CD4-positive, alpha-beta T cell (primary cell): ENCODE measurements at regions not wholly inside any gene's neighbourhood (a gene's known extent, or its start where the extent isn't known, plus 50 kb on each side); places are given as distances from the start of the nearest gene placed in this dataset.

Source experiments
- ATAC-seq: fragments of 200-7000 bp; cut with Tn5 transposase; one replicate; pipeline ENCODE4 v1.10.0; 2022; ENCODE audit warnings: mild to moderate bottlenecking; ENCODE audit not compliant: poor library complexity
- CTCF ChIA-PET: fragments of 350-600 bp; sonication (Branson Sonifier 250); formaldehyde crosslinking; loops from one replicate; lab custom pipeline; 2021; ENCODE audit warnings: antibody characterized with exemption, inconsistent platforms; lab: Charles Lee
- POLR2A ChIA-PET: fragments of 350-600 bp; sonication (Branson Sonifier 250); formaldehyde crosslinking; loops from one replicate; lab custom pipeline; 2021; ENCODE audit warnings: antibody characterized with exemption, inconsistent platforms; lab: Charles Lee
- DNase-seq, 14 experiments: peaks; one replicate each; pipeline ENCODE4 v3.0.0-alpha.2; 2013 to 2020; ENCODE audit warnings: mixed read lengths in 2 of 14
- H3K27ac ChIP-seq, 2 donors: one replicate each; pipeline versions ENCODE4 v1.5.1 to v1.7.0; 2013; ENCODE audit warnings: low read length in 2 of 2, low read depth in 1 of 2, mild to moderate bottlenecking in 1 of 2
- H3K27me3 ChIP-seq, 2 experiments: 1 replicate in 1 of 2; 2 replicates in 1 of 2; pipeline versions ENCODE4 v1.6.1 to v1.7.0; 2013; ENCODE audit warnings: low read length in 2 of 2, control low read depth in 1 of 2, mild to moderate bottlenecking in 1 of 2, moderate library complexity in 1 of 2; ENCODE audit not compliant: insufficient read depth in 2 of 2, control insufficient read depth in 1 of 2
- H3K36me3 ChIP-seq: one replicate; pipeline ENCODE4 v1.6.1; 2013; ENCODE audit warnings: low read length, control low read depth; ENCODE audit not compliant: insufficient read depth
- H3K4me1 ChIP-seq: one replicate; pipeline ENCODE4 v1.6.1; 2013; ENCODE audit warnings: low read length, control low read depth; ENCODE audit not compliant: insufficient read depth
- H3K4me3 ChIP-seq: one replicate; pipeline ENCODE4 v1.5.1; 2013; ENCODE audit warnings: mild to moderate bottlenecking, low read length, moderate library complexity
- H3K9me3 ChIP-seq, 2 experiments: 1 replicate in 1 of 2; 2 replicates in 1 of 2; pipeline versions ENCODE4 v1.6.1 to v1.7.0; 2013; ENCODE audit warnings: low read length in 2 of 2, mild to moderate bottlenecking in 2 of 2, control low read depth in 1 of 2, moderate library complexity in 1 of 2; ENCODE audit not compliant: control insufficient read depth in 1 of 2, insufficient read depth in 1 of 2
- H3K27ac Mint-ChIP-seq: one replicate; pipeline ENCODE4 v1.8.0; 2020; ENCODE audit warnings: mixed read lengths
- H3K27me3 Mint-ChIP-seq: one replicate; pipeline ENCODE4 v1.8.0; 2021; ENCODE audit warnings: mixed read lengths
- H3K36me3 Mint-ChIP-seq: one replicate; pipeline ENCODE4 v1.8.0; 2021; ENCODE audit warnings: low read depth, mixed read lengths
- H3K4me1 Mint-ChIP-seq: one replicate; pipeline ENCODE4 v1.8.0; 2021; ENCODE audit warnings: low read depth, mixed read lengths
- H3K4me3 Mint-ChIP-seq: one replicate; pipeline ENCODE4 v1.8.0; 2020; ENCODE audit warnings: mild to moderate bottlenecking, mixed read lengths
- H3K9me3 Mint-ChIP-seq: one replicate; pipeline ENCODE4 v1.8.0; 2020; ENCODE audit warnings: mixed read lengths
- CTCF ChIP-seq: fragments of 200-600 bp; IDR thresholded peaks from one replicate; pipeline ENCODE4 v1.8.0; 2022; ENCODE audit warnings: antibody characterized with exemption, mild to moderate bottlenecking
- intact Hi-C, 2 experiments: fragments of 100-400 bp; cut with DNase I in 1 of 2; cut with micrococcal nuclease in 1 of 2; formaldehyde crosslinking; loops; one replicate each; pipeline versions ENCODE4 v1.15.1 to v1.9.0; 2023 to 2025; cut with DNase I, micrococcal nuclease

GRCh38 chr19:32047788-32048187 is 297.6 kb upstream of the ZNF507 start:
- DNase-seq (no peak), ATAC-seq (no peak)
- ChIA-PET CTCF (no interaction called here), POLR2A (no interaction called here)
- Mint-ChIP-seq H3K27me3 (peaks cover 36% of the 10 kb centered on the region), H3K36me3 (no peaks in the 10 kb centered on the region), H3K4me1 (no peaks in the 10 kb centered on the region), H3K4me3 (no peak overlapping the region), H3K9me3 (no peaks in the 10 kb centered on the region), H3K27ac (no peak overlapping the region)
- TF ChIP-seq CTCF, result no peak
- Histone ChIP-seq H3K27me3 (peaks cover 20 to 21% of the 10 kb centered on the region in 2 experiments), H3K36me3 (no peaks in the 10 kb centered on the region), H3K4me3 (no peak overlapping the region), H3K27ac (no peak overlapping the region), H3K4me1 (no peaks in the 10 kb centered on the region), H3K9me3 (peaks cover 0 to 2% of the 10 kb centered on the region in 2 experiments)
- intact Hi-C loops, result no loop called here

GRCh38 chr19:32053376-32053775 is 292.0 kb upstream of the ZNF507 start:
- H3K4me3 ChIP-seq, result no peak overlapping the region
- no peaks in the 10 kb centered on the region for H3K4me1 ChIP-seq
- H3K27me3 Mint-ChIP-seq, result no peaks in the 10 kb centered on the region
- H3K4me1 Mint-ChIP-seq, result no peaks in the 10 kb centered on the region
- no peak overlapping the region for H3K4me3 Mint-ChIP-seq
- no peak overlapping the region for H3K27ac Mint-ChIP-seq
- ATAC-seq (no peak), DNase-seq (no peak)
- H3K36me3 Mint-ChIP-seq, result no peaks in the 10 kb centered on the region
- H3K36me3 ChIP-seq, result no peaks in the 10 kb centered on the region
- no peak overlapping the region for H3K27ac ChIP-seq
- no peak for TF ChIP-seq CTCF
- ChIA-PET POLR2A (no interaction called here), CTCF (no interaction called here)
- peaks cover 0 to 3% of the 10 kb centered on the region in 2 experiments for H3K9me3 ChIP-seq
- no peaks in the 10 kb centered on the region for H3K9me3 Mint-ChIP-seq
- intact Hi-C loops, result no loop called here
- peaks cover 0 to 5% of the 10 kb centered on the region in 2 experiments for H3K27me3 ChIP-seq

- ATAC-seq, result no peak
These were observed 291.5 kb upstream of the ZNF507 start for GRCh38 chr19:32053861-32054260.

More at GRCh38 chr19:32053861-32054260, 291.5 kb upstream of the ZNF507 start:
- ChIA-PET CTCF (no interaction called here), POLR2A (no interaction called here)
- Histone ChIP-seq H3K27ac (no peak overlapping the region), H3K27me3 (peaks cover 0 to 5% of the 10 kb centered on the region in 2 experiments), H3K36me3 (no peaks in the 10 kb centered on the region), H3K4me3 (no peak overlapping the region), H3K9me3 (peaks cover 0 to 3% of the 10 kb centered on the region in 2 experiments), H3K4me1 (no peaks in the 10 kb centered on the region)
- Mint-ChIP-seq H3K36me3 (no peaks in the 10 kb centered on the region), H3K27ac (no peak overlapping the region), H3K9me3 (no peaks in the 10 kb centered on the region), H3K27me3 (no peaks in the 10 kb centered on the region), H3K4me1 (no peaks in the 10 kb centered on the region), H3K4me3 (no peak overlapping the region)
- TF ChIP-seq CTCF, result no peak
- intact Hi-C loops, result no loop called here
- DNase-seq, result no peak
